Lung (tissue), 11 donors: ENCODE measurements at regions not wholly inside any gene's neighbourhood (a gene's known extent, or its start where the extent isn't known, plus 50 kb on each side); places are given as distances from the start of the nearest gene placed in this dataset.
"Not testable (repeated sequence)": the region's sequence is repeated elsewhere in the genome, so short reads cannot be mapped to it uniquely, and the experiment has no call there.

Experiments
- ATAC-seq: fragments of 200-7000 bp; cut with Tn5 transposase; one replicate; pipeline ENCODE4 v1.9.1; 2020; ENCODE audit warnings: moderate number of reproducible peaks; ENCODE audit not compliant: insufficient read depth, low FRiP score
- DNase-seq, 3 donors: peaks; one replicate each; pipeline ENCODE4 v3.0.0-alpha.2; 2013 to 2017
- H3K27ac ChIP-seq, 2 donors: one replicate each; pipeline ENCODE4 v1.5.1; 2013; ENCODE audit warnings: mild to moderate bottlenecking in 2 of 2, moderate library complexity in 2 of 2, control low read depth in 1 of 2, inconsistent platforms in 1 of 2, low read depth in 1 of 2, low read length in 1 of 2
- H3K27me3 ChIP-seq, 3 donors: one replicate each; pipeline ENCODE4 v1.5.1; 2013; ENCODE audit warnings: low read length in 2 of 3; ENCODE audit not compliant: control insufficient read depth in 3 of 3, insufficient read depth in 3 of 3
- H3K36me3 ChIP-seq, 4 donors: one replicate each; pipeline ENCODE4 v1.5.1; 2013; ENCODE audit warnings: low read length in 4 of 4, mild to moderate bottlenecking in 1 of 4, moderate library complexity in 1 of 4; ENCODE audit not compliant: control insufficient read depth in 4 of 4, insufficient read depth in 4 of 4
- H3K4me1 ChIP-seq, 5 donors: one replicate each; pipeline ENCODE4 v1.5.1; 2013; ENCODE audit warnings: low read length in 5 of 5, mild to moderate bottlenecking in 2 of 5, moderate library complexity in 1 of 5; ENCODE audit not compliant: control insufficient read depth in 5 of 5, insufficient read depth in 5 of 5
- H3K4me3 ChIP-seq: one replicate; pipeline ENCODE4 v1.5.1; 2013; ENCODE audit warnings: mild to moderate bottlenecking, control low read depth, moderate library complexity
- H3K9ac ChIP-seq, 2 donors: one replicate each; pipeline ENCODE4 v1.5.1; 2013; ENCODE audit warnings: low read length in 2 of 2, control low read depth in 1 of 2; ENCODE audit not compliant: insufficient read depth in 1 of 2
- H3K9me3 ChIP-seq, 4 donors: one replicate each; pipeline ENCODE4 v1.5.1; 2013; ENCODE audit warnings: low read length in 3 of 4, mild to moderate bottlenecking in 1 of 4, moderate library complexity in 1 of 4; ENCODE audit not compliant: control insufficient read depth in 4 of 4, insufficient read depth in 3 of 4
- CTCF ChIP-seq: IDR thresholded peaks from 2 replicates; pipeline ENCODE4 v1.5.1; 2012; ENCODE audit warnings: mild to moderate bottlenecking; ENCODE audit errors: control extremely low read depth, extremely low read depth
- WGBS, 2 donors: extraction: QIAGEN DNeasy Blood & Tissue Kit; methylation state at CpG; one replicate each; pipeline ENCODE4 v1.1.7; 2013; 5-methylcytosine and 5-hydroxymethylcytosine counted together
- donor health status: control.
- donor health status: control.
- donor health status: Bipolar disorder and iron deficiency.
- donor health status: healthy.
- donor health status: DM: yes; HTN: yes; CAD: no.

GRCh38 chr5:77861576-77861975 lies 85.4 kb upstream of the TBCA start:
- Histone ChIP-seq H3K4me3 (no peak overlapping the region), H3K27ac (no peak overlapping the region), H3K36me3 (no peaks in the 10 kb centered on the region), H3K9ac (no peak overlapping the region), H3K9me3 (no peaks in the 10 kb centered on the region), H3K27me3 (no peaks in the 10 kb centered on the region), H3K4me1 (no peaks in the 10 kb centered on the region)
- no peak for TF ChIP-seq CTCF
- DNase-seq: no peak
- WGBS, 2 donors: 91 to 94% methylated on average over 1 of the region's 1 CpG
- ATAC-seq: no peak

GRCh38 chr5:77859306-77859705 lies 83.2 kb upstream of the TBCA start:
- DNase-seq (no peak), ATAC-seq (no peak)
- 87 to 95% methylated on average over 1 of the region's 1 CpG for WGBS, 2 donors
- H3K9me3 ChIP-seq: no peaks in the 10 kb centered on the region
- no peak for TF ChIP-seq CTCF
- no peaks in the 10 kb centered on the region for H3K27me3 ChIP-seq
- H3K36me3 ChIP-seq: no peaks in the 10 kb centered on the region
- H3K27ac ChIP-seq: no peak overlapping the region
- H3K4me1 ChIP-seq: no peaks in the 10 kb centered on the region
- no peak overlapping the region for H3K4me3 ChIP-seq
- H3K9ac ChIP-seq: no peak overlapping the region

- not testable (repeated sequence) for H3K4me1 ChIP-seq, DNase-seq, H3K4me3 ChIP-seq, ATAC-seq, H3K27ac ChIP-seq, H3K9me3 ChIP-seq, H3K36me3 ChIP-seq, H3K9ac ChIP-seq, H3K27me3 ChIP-seq
- WGBS, 2 donors: 94 to 97% methylated on average over 9 of the region's 9 CpGs
Measured at GRCh38 chr5:77858678-77859077, 82.5 kb upstream of the TBCA start.

- H3K9me3 ChIP-seq: peaks cover 0 to 2% (median 0%) of the 10 kb centered on the region in 4 donors
- ATAC-seq (no peak), DNase-seq (no peak)
- TF ChIP-seq CTCF: no peak
- no peak overlapping the region for H3K9ac ChIP-seq
- H3K36me3 ChIP-seq: no peaks in the 10 kb centered on the region
- no peak overlapping the region for H3K4me3 ChIP-seq
- H3K27me3 ChIP-seq: peaks cover 0 to 6% (median 0%) of the 10 kb centered on the region in 3 donors
- H3K27ac ChIP-seq: no peak overlapping the region
- H3K4me1 ChIP-seq: peaks cover 0 to 23% (median 5%) of the 10 kb centered on the region in 5 donors
- WGBS, 2 donors: 67 to 75% methylated on average over 3 of the region's 3 CpGs
Measured at GRCh38 chr5:77855369-77855768, 79.2 kb upstream of the TBCA start.
